DMS 273 (cell line): ENCODE measurements at regions not wholly inside any gene's neighbourhood (a gene's known extent, or its start where the extent isn't known, plus 50 kb on each side); places are given as distances from the start of the nearest gene placed in this dataset.

Experiments used
- DNase-seq: peaks from one replicate; lab custom pipeline; 2025; ENCODE audit not compliant: unreplicated experiment; lab: John Stamatoyannopoulos, UW

GRCh38 chr1:55605155-55605554, 390.0 kb upstream of the USP24 start:
- DNase-seq, result no peak

- no peak for DNase-seq
Measured at GRCh38 chr1:55604749-55605148, 389.6 kb upstream of the USP24 start.

GRCh38 chr1:55604179-55604578, 389.0 kb upstream of the USP24 start:
- no peak for DNase-seq

- no peak for DNase-seq
Measured at GRCh38 chr1:55600242-55600641, 385.1 kb upstream of the USP24 start.

- DNase-seq, result no peak
Measured at GRCh38 chr1:55597910-55598309, 382.7 kb upstream of the USP24 start.

GRCh38 chr1:55594701-55595100, 379.5 kb upstream of the USP24 start:
- DNase-seq, result no peak

- DNase-seq, result no peak
Measured at GRCh38 chr1:55593298-55593697, 378.1 kb upstream of the USP24 start.

- DNase-seq, result no peak
Measured at GRCh38 chr1:55592122-55592521, 377.0 kb upstream of the USP24 start.

- no peak for DNase-seq
Measured at GRCh38 chr1:55589671-55590297, 374.6 kb upstream of the USP24 start.

- no peak for DNase-seq
Measured at GRCh38 chr1:55588309-55588708, 373.1 kb upstream of the USP24 start.

- no peak for DNase-seq
Measured at GRCh38 chr1:55586771-55587170, 371.6 kb upstream of the USP24 start.

GRCh38 chr1:55585402-55585792, 370.2 kb upstream of the USP24 start:
- peak; percentile 33 for DNase-seq

- peak; percentile 73 for DNase-seq
Measured at GRCh38 chr1:55584526-55585401, 369.6 kb upstream of the USP24 start.

- no peak for DNase-seq
Measured at GRCh38 chr1:55582084-55582483, 366.9 kb upstream of the USP24 start.

- DNase-seq, result no peak
Measured at GRCh38 chr1:55580845-55581332, 365.7 kb upstream of the USP24 start.

GRCh38 chr1:55579332-55580001, 364.3 kb upstream of the USP24 start:
- DNase-seq, result no peak

- no peak for DNase-seq
Measured at GRCh38 chr1:55578646-55579045, 363.5 kb upstream of the USP24 start.

GRCh38 chr1:55575571-55576279, 360.6 kb upstream of the USP24 start:
- no peak for DNase-seq

GRCh38 chr1:55574691-55575225, 359.6 kb upstream of the USP24 start:
- no peak for DNase-seq

- no peak for DNase-seq
Measured at GRCh38 chr1:55572878-55573734, 357.9 kb upstream of the USP24 start.
